ENCODE measurements at regions not wholly inside any gene's neighbourhood (a gene's known extent, or its start where the extent isn't known, plus 50 kb on each side); places are given as distances from the start of the nearest gene placed in this dataset.

GRCh38 chr9:38183994-38184568 lies 115.1 kb upstream of the SHB start:
- no peak for TF ChIP-seq CTCF (IDR thresholded peaks at IDR 0.05; ENCODE audit: low read depth, low read length, poor library complexity, severe bottlenecking)
- TF ChIP-seq EZH2phosphoT487 (IDR thresholded peaks at IDR 0.05; ENCODE audit: borderline replicate concordance, low read length), result no peak
